D721Med (cell line): ENCODE measurements at regions not wholly inside any gene's neighbourhood (a gene's known extent, or its start where the extent isn't known, plus 50 kb on each side); places are given as distances from the start of the nearest gene placed in this dataset.

ENCODE experiments used
- DNase-seq: peaks from one replicate; pipeline ENCODE4 v3.0.0; 2011; ENCODE audit warnings: low spot score; ENCODE audit not compliant: insufficient read length
- FAIRE-seq: peaks from 2 replicates; lab custom pipeline; 2011; peaks lifted over from hg19 to GRCh38; lab: Jason Lieb, UNC
- CTCF ChIP-seq: IDR thresholded peaks from 2 replicates; pipeline ENCODE4 v1.5.1; 2012; ENCODE audit warnings: mild to moderate bottlenecking, control low read depth; ENCODE audit not compliant: insufficient read depth; ENCODE audit errors: missing control alignments

GRCh38 chr17:55576996-55577586 is 65.8 kb upstream of the SMIM36 start:
- FAIRE-seq, result no peak
- no peak for DNase-seq
- no peak for TF ChIP-seq CTCF

GRCh38 chr17:55576237-55576995 is 65.2 kb upstream of the SMIM36 start:
- FAIRE-seq, result no peak
- DNase-seq, result no peak
- TF ChIP-seq CTCF, result no peak

GRCh38 chr17:55575058-55575636 is 63.9 kb upstream of the SMIM36 start:
- FAIRE-seq, result no peak
- DNase-seq, result no peak
- no peak for TF ChIP-seq CTCF

DNA sequence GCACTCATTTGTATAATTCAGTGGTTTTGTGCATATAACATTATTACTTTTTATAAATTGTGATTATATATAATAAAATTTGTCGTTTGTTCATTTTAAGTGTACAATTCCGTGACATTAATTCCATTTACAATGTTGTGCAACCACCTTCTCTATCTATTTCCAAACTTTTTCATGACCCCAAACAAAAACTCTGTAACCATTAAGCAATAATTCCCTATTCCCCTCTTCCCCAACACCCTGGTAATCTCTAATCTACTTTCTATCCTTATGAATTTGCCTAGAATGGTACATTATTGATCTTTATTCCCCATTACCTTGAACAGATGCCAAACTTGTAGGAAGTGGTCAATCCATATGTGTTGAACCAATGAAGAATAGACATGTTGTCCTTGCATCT is 61.3 kb upstream of the SMIM36 start:
- no peak for FAIRE-seq
- TF ChIP-seq CTCF, result no peak
- DNase-seq, result no peak

DNA sequence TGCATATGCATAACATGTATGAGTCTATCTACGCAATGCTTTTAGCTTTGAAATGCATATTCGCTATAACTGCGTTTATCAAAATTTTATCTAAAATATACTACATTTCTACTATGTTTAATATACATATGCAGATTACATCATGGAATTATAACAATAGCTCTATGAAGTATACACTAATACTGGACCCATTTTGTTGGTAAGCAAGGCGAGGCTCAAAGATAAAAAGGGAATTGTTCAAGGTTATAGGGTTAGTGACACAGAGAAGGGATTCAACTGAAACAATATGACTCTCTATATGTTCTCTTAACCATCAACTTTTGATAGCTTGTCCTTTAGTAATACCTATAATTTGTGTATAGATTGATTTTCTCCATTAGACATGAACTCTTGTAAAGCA is 60.9 kb upstream of the SMIM36 start:
- no peak for TF ChIP-seq CTCF
- no peak for FAIRE-seq
- DNase-seq, result no peak

DNA sequence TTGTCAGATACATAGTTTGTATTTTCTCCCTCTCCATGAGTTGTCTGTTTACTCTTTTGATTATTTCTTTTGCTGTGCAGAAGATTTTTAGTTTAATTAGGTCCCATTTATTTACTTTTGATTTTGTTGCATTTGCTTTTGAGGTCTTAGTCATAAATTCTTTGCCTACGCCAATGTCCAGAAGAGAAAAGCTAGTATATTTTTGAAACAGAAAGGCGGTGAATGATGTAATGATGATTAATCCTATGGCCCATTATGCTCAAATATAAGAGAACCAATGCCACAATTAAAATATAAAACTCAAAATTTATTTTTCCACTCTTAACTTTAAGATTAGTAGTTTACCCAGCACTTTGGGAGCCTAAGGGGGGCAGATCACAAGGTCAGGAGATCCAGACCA is 59.8 kb upstream of the SMIM36 start:
- DNase-seq (no peak), FAIRE-seq (no peak)
- TF ChIP-seq CTCF, result no peak

- FAIRE-seq (no peak), DNase-seq (no peak)
- TF ChIP-seq CTCF, result no peak
Observed at GRCh38 chr17:55570391-55570790, 59.1 kb upstream of the SMIM36 start.
